Caco-2 (cell line): ENCODE measurements at regions not wholly inside any gene's neighbourhood (a gene's known extent, or its start where the extent isn't known, plus 50 kb on each side); places are given as distances from the start of the nearest gene placed in this dataset.
A peak's percentile ranks its signal among the peaks of the same experiment; 100 is the strongest.

Experiments used
- BruUV-seq: library from RNA; stranded (reverse); fragments of 400-500 nt; replicated peaks from 2 replicates; lab custom pipeline; 2021; lab: Mats Ljungman, UMichigan
- CTCF ChIA-PET: fragments of 300-600 bp; sonication (Branson Sonifier 250); formaldehyde crosslinking; loops from one replicate; lab custom pipeline; 2022; ENCODE audit warnings: antibody characterized with exemption; lab: Charles Lee
- POLR2A ChIA-PET: fragments of 300-600 bp; sonication (Branson Sonifier 250); formaldehyde crosslinking; loops from one replicate; lab custom pipeline; 2022; ENCODE audit warnings: antibody characterized with exemption; lab: Charles Lee
- DNase-seq, 2 experiments: peaks; one replicate each; pipeline versions ENCODE4 v3.0.0 to v3.0.0-alpha.2; 2020 to 2022
- H3K27me3 ChIP-seq: replicated peaks from 2 replicates; pipeline ENCODE4 v1.6.0; 2011; ENCODE audit warnings: low read length; ENCODE audit not compliant: control insufficient read depth, insufficient read depth
- H3K36me3 ChIP-seq: 2 replicates; pipeline ENCODE4 v1.5.1; 2011; ENCODE audit warnings: low read length; ENCODE audit not compliant: control insufficient read depth, insufficient read depth
- H3K4me1 ChIP-seq: fragments of 250-450 bp; sonication (Bioruptor Pico); 2 replicates; pipeline ENCODE4 v1.5.1; 2020; ENCODE audit warnings: mild to moderate bottlenecking
- H3K4me3 ChIP-seq: 2 replicates; pipeline ENCODE4 v1.5.1; 2011; ENCODE audit warnings: low read depth, mild to moderate bottlenecking, control low read depth, low read length
- H3K9me3 ChIP-seq: fragments of 250-450 bp; sonication (Bioruptor Pico); 2 replicates; pipeline ENCODE4 v1.5.1; 2020; ENCODE audit warnings: mild to moderate bottlenecking, moderate library complexity
- H3K27ac Mint-ChIP-seq: one replicate; pipeline ENCODE4 v1.8.0; 2022; ENCODE audit warnings: mixed read lengths; ENCODE audit not compliant: unreplicated experiment
- H3K27me3 Mint-ChIP-seq: one replicate; pipeline ENCODE4 v1.8.0; 2022; ENCODE audit warnings: mixed read lengths; ENCODE audit not compliant: insufficient read depth, unreplicated experiment
- H3K36me3 Mint-ChIP-seq: one replicate; pipeline ENCODE4 v1.8.0; 2022; ENCODE audit warnings: mild to moderate bottlenecking, mixed read lengths; ENCODE audit not compliant: insufficient read depth, unreplicated experiment
- H3K4me1 Mint-ChIP-seq: one replicate; pipeline ENCODE4 v1.8.0; 2022; ENCODE audit warnings: low read depth, mixed read lengths; ENCODE audit not compliant: unreplicated experiment
- H3K4me3 Mint-ChIP-seq: one replicate; pipeline ENCODE4 v1.8.0; 2022; ENCODE audit warnings: mild to moderate bottlenecking, moderate library complexity, mixed read lengths; ENCODE audit not compliant: unreplicated experiment
- H3K9me3 Mint-ChIP-seq: one replicate; pipeline ENCODE4 v1.8.0; 2022; ENCODE audit warnings: mixed read lengths; ENCODE audit not compliant: unreplicated experiment
- intact Hi-C: fragments of 100-400 bp; cut with micrococcal nuclease; formaldehyde crosslinking; loops from one replicate; pipeline ENCODE4 v1.10.0; 2022; ENCODE audit not compliant: unreplicated experiment
- TF ChIP-seq, protein P1 (sequence below), 2 experiments: fragments of 200-600 bp in 1 of 2; IDR thresholded peaks; 1 replicate in 1 of 2; 2 replicates in 1 of 2; pipeline versions ENCODE4 v1.5.1 to v1.8.0; 2011 to 2022; ENCODE audit warnings: antibody characterized with exemption in 1 of 2, control low read depth in 1 of 2, inconsistent platforms in 1 of 2, low read depth in 1 of 2, low read length in 1 of 2, mild to moderate bottlenecking in 1 of 2, moderate library complexity in 1 of 2; ENCODE audit not compliant: insufficient read depth in 1 of 2, severe bottlenecking in 1 of 2, unreplicated experiment in 1 of 2

DNA sequence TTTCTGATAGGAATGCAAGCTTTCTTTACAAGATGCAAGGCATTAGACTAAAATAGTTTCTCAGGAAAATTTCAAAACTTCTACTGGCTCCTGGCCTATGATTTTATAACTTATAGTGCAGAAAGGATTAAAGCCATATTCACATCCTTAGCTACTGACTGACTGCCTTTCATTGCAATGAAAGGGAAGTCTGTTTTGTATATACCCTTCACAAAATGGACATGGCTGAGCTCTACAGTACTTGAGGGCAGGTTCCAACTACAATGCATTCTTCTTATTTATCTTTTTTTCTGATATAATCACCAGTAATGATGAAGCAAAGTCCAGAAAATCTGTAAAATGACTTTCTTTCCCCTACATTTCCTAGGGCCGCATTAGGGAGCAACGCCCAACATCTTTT, 100.5 kb upstream of the ESRRG start:
- Histone ChIP-seq H3K27me3 (no peaks in the 10 kb centered on the region), H3K36me3 (no peaks in the 10 kb centered on the region), H3K4me3 (no peak overlapping the region), H3K9me3 (no peaks in the 10 kb centered on the region), H3K4me1 (0 out of 2 replicates have a peak, but pooled peaks cover 4% of the 10 kb centered on the region)
- H3K27me3 Mint-ChIP-seq = peaks cover 6% of the 10 kb centered on the region
- no peak overlapping the region for H3K27ac Mint-ChIP-seq
- no peaks in the 10 kb centered on the region for H3K9me3 Mint-ChIP-seq
- TF ChIP-seq, protein P1, sequence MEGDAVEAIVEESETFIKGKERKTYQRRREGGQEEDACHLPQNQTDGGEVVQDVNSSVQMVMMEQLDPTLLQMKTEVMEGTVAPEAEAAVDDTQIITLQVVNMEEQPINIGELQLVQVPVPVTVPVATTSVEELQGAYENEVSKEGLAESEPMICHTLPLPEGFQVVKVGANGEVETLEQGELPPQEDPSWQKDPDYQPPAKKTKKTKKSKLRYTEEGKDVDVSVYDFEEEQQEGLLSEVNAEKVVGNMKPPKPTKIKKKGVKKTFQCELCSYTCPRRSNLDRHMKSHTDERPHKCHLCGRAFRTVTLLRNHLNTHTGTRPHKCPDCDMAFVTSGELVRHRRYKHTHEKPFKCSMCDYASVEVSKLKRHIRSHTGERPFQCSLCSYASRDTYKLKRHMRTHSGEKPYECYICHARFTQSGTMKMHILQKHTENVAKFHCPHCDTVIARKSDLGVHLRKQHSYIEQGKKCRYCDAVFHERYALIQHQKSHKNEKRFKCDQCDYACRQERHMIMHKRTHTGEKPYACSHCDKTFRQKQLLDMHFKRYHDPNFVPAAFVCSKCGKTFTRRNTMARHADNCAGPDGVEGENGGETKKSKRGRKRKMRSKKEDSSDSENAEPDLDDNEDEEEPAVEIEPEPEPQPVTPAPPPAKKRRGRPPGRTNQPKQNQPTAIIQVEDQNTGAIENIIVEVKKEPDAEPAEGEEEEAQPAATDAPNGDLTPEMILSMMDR (IDR thresholded peaks at IDR 0.05; ENCODE audit: insufficient read depth in 1 of 2, low read depth in 1 of 2, low read length in 1 of 2, severe bottlenecking in 1 of 2, unreplicated experiment in 1 of 2) = no peak
- H3K4me1 Mint-ChIP-seq = no peaks in the 10 kb centered on the region
- intact Hi-C loops = loop anchor here (10.0 kb wide), 1 partner anchor 521 kb away; no protein-coding TSS in a partner anchor
- BruUV-seq = no TSS peak
- POLR2A ChIA-PET = no interaction called here
- no peak for DNase-seq
- no peaks in the 10 kb centered on the region for H3K36me3 Mint-ChIP-seq
- CTCF ChIA-PET = no interaction called here
- no peak overlapping the region for H3K4me3 Mint-ChIP-seq

DNA sequence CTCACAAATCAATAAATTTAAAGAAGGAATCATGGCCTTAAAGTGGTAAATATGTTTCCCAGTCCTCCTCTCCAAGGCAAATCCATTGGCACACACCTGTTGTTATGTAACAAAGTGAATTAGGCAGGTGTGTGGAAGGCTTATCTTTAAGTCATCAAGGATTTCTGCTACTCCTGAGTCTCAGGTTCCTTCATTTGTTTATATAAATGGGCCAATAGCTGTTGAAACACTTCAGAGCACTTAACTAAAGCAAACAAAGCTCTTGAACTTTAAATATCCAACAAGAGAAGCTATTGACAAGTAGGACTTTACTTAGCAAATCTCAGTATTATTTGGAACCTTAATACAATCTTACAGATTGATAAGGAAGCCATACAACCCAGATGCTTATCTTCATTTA, 99.3 kb upstream of the ESRRG start:
- no peak overlapping the region for H3K27ac Mint-ChIP-seq
- no peak overlapping the region for H3K4me3 Mint-ChIP-seq
- no peak overlapping the region for H3K4me3 ChIP-seq
- intact Hi-C loops = loop anchor here (1.0 to 10.0 kb wide), 4 partner anchors 27 to 522 kb away; no protein-coding TSS in a partner anchor
- no TSS peak for BruUV-seq
- DNase-seq = peak in 1 of 2 experiments; percentile 57
- peaks cover 8% of the 10 kb centered on the region for H3K27me3 Mint-ChIP-seq
- no peaks in the 10 kb centered on the region for H3K36me3 ChIP-seq
- H3K9me3 ChIP-seq = no peaks in the 10 kb centered on the region
- no peaks in the 10 kb centered on the region for H3K4me1 Mint-ChIP-seq
- H3K9me3 Mint-ChIP-seq = no peaks in the 10 kb centered on the region
- TF ChIP-seq, protein P1 (IDR thresholded peaks at IDR 0.05; ENCODE audit: insufficient read depth in 1 of 2, low read depth in 1 of 2, low read length in 1 of 2, severe bottlenecking in 1 of 2, unreplicated experiment in 1 of 2) = no peak
- POLR2A ChIA-PET = no interaction called here
- H3K27me3 ChIP-seq = no peaks in the 10 kb centered on the region
- no peaks in the 10 kb centered on the region for H3K36me3 Mint-ChIP-seq
- CTCF ChIA-PET = interaction anchor here (0.6 to 0.9 kb wide), 2 partner anchors 73 to 511 kb away, joined by 3 to 4 read pairs; no protein-coding TSS in a partner anchor
- H3K4me1 ChIP-seq = 0 out of 2 replicates have a peak, but pooled peaks cover 4% of the 10 kb centered on the region

DNA sequence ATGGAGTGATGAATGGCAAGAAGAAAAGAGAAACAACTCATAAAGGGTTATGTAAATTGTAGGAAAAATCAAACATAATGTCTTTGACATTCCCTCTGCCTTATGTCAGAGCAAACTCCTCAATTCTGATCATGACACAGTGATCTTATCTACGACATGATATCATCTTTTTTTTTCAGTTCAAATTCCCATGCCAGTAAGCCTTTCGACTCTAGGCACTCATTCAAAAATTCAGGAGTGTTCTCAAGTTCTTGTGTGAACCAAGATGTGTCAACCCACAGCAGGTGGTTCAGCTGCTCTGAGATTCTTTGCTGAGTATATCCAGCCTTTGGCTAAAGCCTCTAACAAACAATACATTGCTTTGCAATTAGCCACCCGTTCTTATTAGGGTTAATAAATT, 97.1 kb upstream of the ESRRG start:
- POLR2A ChIA-PET = no interaction called here

More for the DNA sequence above, 97.1 kb upstream of the ESRRG start:
- Histone ChIP-seq H3K4me3 (no peak overlapping the region), H3K4me1 (0 out of 2 replicates have a peak, but pooled peaks cover 8% of the 10 kb centered on the region), H3K36me3 (no peaks in the 10 kb centered on the region), H3K9me3 (no peaks in the 10 kb centered on the region), H3K27me3 (no peaks in the 10 kb centered on the region)
- H3K9me3 Mint-ChIP-seq = no peaks in the 10 kb centered on the region
- H3K4me1 Mint-ChIP-seq = no peaks in the 10 kb centered on the region
- TF ChIP-seq, protein P1 (IDR thresholded peaks at IDR 0.05; ENCODE audit: insufficient read depth in 1 of 2, low read depth in 1 of 2, low read length in 1 of 2, severe bottlenecking in 1 of 2, unreplicated experiment in 1 of 2) = no peak
- H3K4me3 Mint-ChIP-seq = no peak overlapping the region
- H3K27me3 Mint-ChIP-seq = peaks cover 8% of the 10 kb centered on the region
- CTCF ChIA-PET = no interaction called here
- H3K27ac Mint-ChIP-seq = no peak overlapping the region
- BruUV-seq = no TSS peak
- DNase-seq = no peak
- intact Hi-C loops = loop anchor here (10.0 kb wide), 1 partner anchor 524 kb away; no protein-coding TSS in a partner anchor
- no peaks in the 10 kb centered on the region for H3K36me3 Mint-ChIP-seq
